HG03571 (cell line): ENCODE measurements at regions not wholly inside any gene's neighbourhood (a gene's known extent, or its start where the extent isn't known, plus 50 kb on each side); places are given as distances from the start of the nearest gene placed in this dataset.
"Not testable (repeated sequence)": the region's sequence is repeated elsewhere in the genome, so short reads cannot be mapped to it uniquely, and the experiment has no call there.

Source experiments
- ATAC-seq: cut with Tn5 transposase; IDR thresholded peaks from one replicate; pipeline ENCODE4 v1.9.1; 2021; ENCODE audit not compliant: unreplicated experiment

- no peak for ATAC-seq
Observed at GRCh38 chr3:161894657-161895056, 398.0 kb downstream of the OTOL1 start.

GRCh38 chr3:161905520-161906132, 409.0 kb downstream of the OTOL1 start:
- ATAC-seq, result no peak

DNA sequence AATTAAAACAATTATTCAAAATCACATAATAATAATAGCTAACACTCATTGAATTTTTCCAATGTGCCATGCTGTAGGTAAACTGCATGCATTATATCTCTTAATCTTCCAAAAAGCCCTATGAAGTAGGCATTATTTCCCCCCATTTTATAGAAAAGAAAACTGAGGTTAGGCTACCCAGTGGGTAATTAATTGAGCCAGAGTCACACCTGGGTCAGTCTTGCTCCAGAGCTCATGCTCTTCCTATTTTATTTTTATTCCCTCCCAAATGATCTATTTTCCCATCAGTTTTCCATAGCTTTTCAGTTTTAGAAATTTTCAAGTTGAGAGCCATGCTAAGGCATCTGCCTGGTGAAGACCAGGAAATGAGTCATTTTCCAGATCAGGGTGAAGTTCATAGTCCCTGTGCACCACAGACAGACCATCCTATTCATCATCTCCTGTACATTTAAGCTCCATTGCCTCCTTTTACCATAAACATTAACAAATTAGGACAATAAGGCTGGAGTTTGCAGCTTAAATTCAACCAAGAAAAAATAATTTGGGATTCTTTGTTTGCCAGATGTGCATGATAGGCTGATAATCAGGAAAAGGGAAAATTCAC, 417.3 kb downstream of the OTOL1 start:
- ATAC-seq, result no peak

- no peak for ATAC-seq
Observed at GRCh38 chr3:161914703-161915417, 418.3 kb downstream of the OTOL1 start.

DNA sequence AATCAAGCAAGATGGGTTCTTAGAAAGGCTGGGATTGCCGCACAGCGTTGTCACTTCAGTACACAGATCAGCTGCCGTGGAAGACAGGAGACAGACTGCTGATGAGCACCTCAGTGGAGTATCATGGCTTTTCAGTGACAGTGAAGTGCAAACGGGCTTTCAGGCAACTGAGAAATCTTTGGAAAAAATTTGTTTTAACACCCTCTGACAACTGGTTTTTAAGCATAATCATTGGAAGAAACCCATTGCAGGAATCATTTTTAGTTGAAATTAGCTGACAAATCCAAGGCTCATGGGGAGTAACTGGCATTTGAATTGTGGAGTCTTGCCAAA, 418.8 kb downstream of the OTOL1 start:
- ATAC-seq, result no peak

- ATAC-seq, result no peak
Observed at GRCh38 chr3:161920196-161920595, 423.6 kb downstream of the OTOL1 start.

DNA sequence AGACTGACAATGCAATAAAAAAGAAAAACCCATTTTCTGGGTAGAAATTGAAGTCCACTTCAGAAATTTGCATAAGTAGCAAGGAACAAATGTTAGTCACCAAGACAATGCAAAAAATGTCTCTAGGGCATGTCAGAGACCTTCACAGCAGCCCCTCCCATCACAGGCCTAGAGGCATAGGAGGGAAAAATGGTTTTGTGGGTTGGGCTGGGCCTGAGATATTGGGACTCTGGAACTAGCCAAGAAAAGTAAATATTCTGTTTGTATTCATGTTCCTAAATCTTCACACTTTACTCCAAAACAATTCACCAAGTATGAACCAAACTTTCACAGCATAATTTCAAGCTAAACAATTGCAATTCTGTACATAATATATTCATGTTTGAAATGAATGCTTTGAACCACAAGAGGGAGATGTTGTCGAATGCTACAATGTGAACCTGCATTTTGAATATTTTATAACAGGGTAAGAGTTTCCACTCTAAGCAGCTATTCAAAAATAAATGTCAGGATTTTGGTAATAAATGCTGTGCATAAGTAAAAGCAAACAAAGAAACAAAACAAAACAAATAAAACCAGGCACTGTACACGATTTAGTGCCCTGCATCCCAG, 429.2 kb downstream of the OTOL1 start:
- no peak for ATAC-seq

DNA sequence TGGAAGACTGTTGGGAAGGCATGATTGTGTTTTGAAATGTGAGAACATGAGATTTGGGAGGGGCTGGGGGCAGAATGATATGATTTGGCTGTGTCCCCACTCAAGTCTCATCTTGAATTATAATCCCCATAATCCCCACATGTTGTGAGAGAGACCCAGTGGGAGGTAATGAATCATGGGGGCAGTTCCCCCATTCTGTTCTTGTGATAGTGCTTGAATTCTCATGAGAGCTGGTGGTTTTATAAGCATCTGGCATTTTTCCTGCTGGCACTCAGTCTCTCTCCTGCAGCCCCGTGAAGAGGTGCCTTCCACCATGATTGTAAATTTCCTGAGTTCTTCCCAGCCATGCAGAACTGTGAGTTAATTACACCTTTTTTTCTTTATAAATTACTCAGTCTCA, 430.5 kb downstream of the OTOL1 start:
- ATAC-seq, result no peak

DNA sequence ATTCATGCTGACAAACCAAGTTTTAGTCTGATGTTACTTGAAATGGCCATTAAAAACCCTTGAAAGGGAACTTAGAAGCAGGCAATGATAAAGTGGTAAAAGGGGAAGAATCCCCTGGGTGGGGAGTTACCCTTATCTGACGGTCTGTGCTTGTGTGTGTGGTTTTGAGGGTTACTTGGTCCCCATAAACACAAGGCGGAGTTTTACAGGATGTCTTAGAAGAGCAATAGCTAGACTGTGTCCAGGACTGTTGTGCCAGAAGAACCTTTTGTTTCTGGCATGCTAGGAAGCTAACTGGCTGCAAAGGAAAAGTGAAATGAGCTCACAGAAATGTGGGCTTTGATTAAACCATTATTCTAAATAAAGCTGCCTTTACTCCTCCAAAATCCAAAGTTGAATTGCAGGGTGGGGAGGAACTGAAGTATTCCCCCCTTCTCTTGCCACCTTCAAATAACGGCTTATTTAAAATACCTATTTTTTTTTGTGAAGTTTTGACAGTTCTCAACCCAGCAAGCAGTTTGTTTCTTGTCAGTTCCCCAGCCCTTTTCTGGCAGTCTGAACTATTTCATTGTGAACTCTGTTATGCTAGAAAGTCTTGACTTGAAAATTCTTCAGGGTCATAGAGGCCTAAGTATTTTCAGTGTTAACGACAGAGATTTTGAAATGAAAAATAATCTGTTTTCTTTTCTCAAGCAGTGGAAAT, 443.5 kb downstream of the OTOL1 start:
- ATAC-seq, result no peak

- no peak for ATAC-seq
Observed at GRCh38 chr3:161940621-161940965, 444.0 kb downstream of the OTOL1 start.

- no peak for ATAC-seq
Observed at GRCh38 chr3:161941891-161942290, 445.3 kb downstream of the OTOL1 start.

DNA sequence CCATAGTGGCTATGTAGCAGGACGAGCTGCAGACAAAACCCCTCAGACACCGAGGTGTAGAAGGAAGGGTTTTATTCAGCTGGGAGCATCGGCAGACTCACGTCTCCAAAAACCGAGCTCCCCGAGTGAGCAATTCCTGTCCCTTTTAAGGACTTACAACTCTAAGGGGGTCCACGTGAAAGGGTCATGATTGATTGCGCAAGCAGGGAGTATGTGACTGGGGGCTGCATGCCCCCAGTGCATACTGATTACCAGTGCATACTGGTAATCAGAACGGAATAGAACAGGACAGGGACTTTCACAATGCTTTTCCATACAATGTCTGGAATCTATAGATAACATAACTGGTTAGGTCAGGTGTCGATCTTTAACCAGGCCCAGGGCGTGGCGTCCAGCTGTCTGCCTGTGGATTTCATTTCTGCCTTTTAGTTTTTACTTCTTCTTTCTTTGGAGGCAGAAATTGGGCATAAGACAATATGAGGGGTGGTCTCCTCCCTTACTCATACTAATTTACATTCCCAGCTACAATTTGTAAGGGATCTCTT, 447.3 kb downstream of the OTOL1 start:
- not testable (repeated sequence) for ATAC-seq

DNA sequence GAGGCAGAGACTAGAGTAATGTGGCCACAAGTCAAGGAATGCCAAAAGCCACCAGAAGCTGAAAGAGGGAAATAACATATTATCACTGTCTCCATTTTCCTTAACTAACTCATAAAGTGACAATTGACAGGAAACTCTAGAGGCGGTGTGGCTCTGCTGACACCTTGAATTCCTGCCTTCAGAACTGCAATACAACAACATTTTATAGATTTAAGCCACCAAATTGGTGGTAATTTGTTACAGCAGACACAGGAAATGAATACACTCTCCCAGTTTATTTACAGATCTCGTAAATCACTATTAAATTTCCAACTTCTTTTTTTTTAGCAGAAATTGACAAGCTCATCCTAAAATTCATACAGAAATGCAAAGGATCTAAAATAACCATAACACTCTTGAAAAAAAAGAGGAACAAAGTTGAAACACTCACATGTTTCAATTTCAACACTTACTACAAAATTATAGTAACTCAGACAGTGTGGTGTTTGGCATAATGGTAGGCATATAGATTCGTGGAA, 449.9 kb downstream of the OTOL1 start:
- no peak for ATAC-seq

GRCh38 chr3:161950318-161950868, 453.8 kb downstream of the OTOL1 start:
- no peak for ATAC-seq

DNA sequence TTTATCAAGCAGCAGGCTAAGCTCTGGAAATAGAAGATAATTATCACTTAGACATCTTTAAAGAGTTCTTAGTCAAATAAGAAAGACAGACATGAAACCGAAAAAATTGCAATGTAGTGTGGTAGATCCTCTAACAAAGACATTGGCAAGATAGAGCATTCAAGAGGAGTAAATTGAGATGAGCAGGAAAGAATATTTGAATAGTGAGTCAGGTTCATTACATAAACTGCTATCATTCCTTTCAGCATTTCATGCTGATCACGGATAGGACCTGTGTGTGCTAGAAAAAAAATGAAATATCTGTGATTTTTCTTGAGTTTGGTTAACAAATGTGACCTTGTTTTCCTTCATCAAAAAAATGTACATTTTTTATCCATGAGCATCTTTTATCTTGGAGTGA, 460.9 kb downstream of the OTOL1 start:
- ATAC-seq, result no peak

DNA sequence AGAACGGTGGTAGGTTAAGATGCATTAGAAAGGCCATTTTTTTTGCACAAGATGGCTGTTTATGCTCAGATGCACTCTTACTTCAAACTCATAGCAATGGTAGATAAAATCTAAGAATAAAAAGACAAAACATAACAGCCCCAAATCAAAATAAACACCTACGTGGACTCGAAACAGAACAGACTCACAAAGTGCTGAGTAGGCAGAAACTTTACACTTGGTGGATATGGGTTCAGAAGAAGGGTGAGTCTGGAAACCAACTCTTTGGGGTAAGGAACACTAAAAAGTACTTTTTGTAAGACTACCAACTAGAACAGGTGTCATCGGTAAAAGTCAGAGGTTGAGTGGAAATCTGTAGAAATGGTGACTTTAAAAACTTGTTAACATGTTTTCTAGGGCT, 468.2 kb downstream of the OTOL1 start:
- ATAC-seq, result no peak

DNA sequence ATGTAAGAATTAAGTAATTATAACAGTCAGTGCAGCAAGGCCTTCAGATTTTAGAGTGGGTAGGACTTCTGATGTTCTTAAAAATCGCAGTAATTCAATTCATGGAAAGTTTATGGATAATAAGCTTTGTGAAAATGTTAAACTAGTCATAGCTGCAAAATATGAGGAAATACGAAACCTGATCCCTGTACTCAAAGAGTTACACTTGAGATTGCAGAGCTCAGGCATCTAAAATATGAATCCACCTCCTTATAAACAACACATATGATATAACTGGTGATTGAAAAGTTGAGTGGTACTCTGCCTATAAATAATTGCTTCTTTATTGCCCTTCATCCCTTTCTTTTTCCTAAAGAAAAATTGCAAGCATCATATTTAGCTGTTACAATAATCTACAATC, 473.3 kb downstream of the OTOL1 start:
- ATAC-seq, result no peak

DNA sequence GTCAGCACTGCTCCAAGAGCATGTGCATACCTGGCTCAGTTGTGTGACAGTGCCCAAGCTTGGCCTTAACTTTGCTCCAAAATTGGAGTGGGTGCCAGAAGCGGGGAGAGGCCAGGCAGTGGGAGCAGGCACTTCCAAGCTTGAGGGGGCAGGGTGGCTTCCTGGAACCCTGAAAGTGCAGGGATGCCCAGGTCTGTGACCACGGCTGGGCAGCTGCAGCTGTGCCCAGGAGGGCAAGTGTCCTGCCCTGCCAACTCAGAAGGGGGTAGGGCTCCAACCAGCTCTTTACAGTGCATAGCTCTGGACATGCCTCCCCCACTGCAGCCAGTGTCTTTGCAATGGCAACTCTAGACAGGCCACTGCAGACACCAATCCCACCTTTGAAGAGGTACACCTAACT, 478.6 kb downstream of the OTOL1 start:
- no peak for ATAC-seq

- no peak for ATAC-seq
Observed at GRCh38 chr3:161977063-161977462, 480.5 kb downstream of the OTOL1 start.

- ATAC-seq, result no peak
Observed at GRCh38 chr3:161977850-161978249, 481.2 kb downstream of the OTOL1 start.

DNA sequence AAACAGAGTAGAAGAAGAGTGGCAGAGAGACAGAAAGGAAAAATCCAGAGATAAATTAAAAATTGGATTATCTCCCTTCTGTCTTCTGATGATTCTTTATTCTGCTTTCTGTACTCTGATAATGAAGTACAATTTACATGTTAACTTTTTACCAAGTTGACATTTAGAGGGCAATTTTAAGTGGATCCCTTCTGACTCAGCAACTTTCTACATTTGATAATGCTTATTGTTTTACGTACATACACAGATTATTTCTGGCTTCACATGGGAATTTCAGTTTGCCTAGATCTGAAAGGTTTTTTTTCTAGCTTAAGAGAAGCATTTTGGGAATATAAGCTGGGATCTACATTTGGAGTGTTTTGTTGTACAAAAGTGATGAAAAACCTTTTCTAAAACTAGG, 491.3 kb downstream of the OTOL1 start:
- no peak for ATAC-seq
